PC-9 (cell line): ENCODE measurements at regions not wholly inside any gene's neighbourhood (a gene's known extent, or its start where the extent isn't known, plus 50 kb on each side); places are given as distances from the start of the nearest gene placed in this dataset.

Source experiments
- BruUV-seq: library from RNA; stranded (reverse); fragments of 400-500 nt; replicated peaks from 2 replicates; lab custom pipeline; 2021; lab: Mats Ljungman, UMichigan
- CTCF ChIA-PET: fragments of 300-600 bp; sonication (Branson Sonifier 250); formaldehyde crosslinking; loops from one replicate; lab custom pipeline; 2022; ENCODE audit warnings: antibody characterized with exemption; lab: Charles Lee
- POLR2A ChIA-PET: fragments of 300-600 bp; sonication (Branson Sonifier 250); formaldehyde crosslinking; loops from one replicate; lab custom pipeline; 2022; ENCODE audit warnings: antibody characterized with exemption; ENCODE audit not compliant: unreplicated experiment; lab: Charles Lee
- DNase-seq, 2 experiments: peaks; one replicate each; pipeline versions ENCODE4 v3.0.0 to v3.0.0-alpha.2; 2015 to 2022; ENCODE audit warnings: mixed read lengths in 1 of 2
- H2AFZ ChIP-seq: fragments of 200-600 bp; sonication (generic); 2 replicates; pipeline ENCODE4 v1.8.1; 2017; ENCODE audit warnings: antibody characterized with exemption
- H3F3A ChIP-seq: fragments of 200-600 bp; sonication (generic); 2 replicates; pipeline ENCODE4 v1.8.1; 2017; ENCODE audit warnings: antibody characterized with exemption, mild to moderate bottlenecking, low read depth; ENCODE audit not compliant: insufficient read depth
- H3K27ac ChIP-seq: fragments of 200-600 bp; sonication (generic); 2 replicates; pipeline ENCODE4 v1.6.1; 2016; ENCODE audit warnings: mixed run types
- H3K27me3 ChIP-seq: fragments of 200-600 bp; sonication (generic); 2 replicates; pipeline ENCODE4 v1.6.1; 2016; ENCODE audit warnings: low read depth, mixed run types; ENCODE audit not compliant: insufficient read depth
- H3K36me3 ChIP-seq: fragments of 200-600 bp; sonication (generic); 2 replicates; pipeline ENCODE4 v1.6.1; 2016; ENCODE audit warnings: low read depth, mixed run types
- H3K4me1 ChIP-seq: fragments of 200-600 bp; sonication (generic); replicated peaks from 2 replicates; pipeline ENCODE4 v1.6.1; 2016; ENCODE audit warnings: mixed run types; ENCODE audit not compliant: insufficient read depth
- H3K4me2 ChIP-seq: fragments of 200-600 bp; sonication (generic); 2 replicates; pipeline ENCODE4 v1.6.1; 2017; ENCODE audit warnings: mixed run types
- H3K4me3 ChIP-seq: fragments of 200-600 bp; sonication (generic); 2 replicates; pipeline ENCODE4 v1.6.1; 2016; ENCODE audit warnings: mixed run types
- H3K79me2 ChIP-seq: fragments of 200-600 bp; sonication (generic); 2 replicates; pipeline ENCODE4 v1.6.1; 2017; ENCODE audit warnings: low read depth, mixed run types
- H3K9me2 ChIP-seq: fragments of 200-600 bp; sonication (generic); 2 replicates; pipeline ENCODE4 v1.8.1; 2017; ENCODE audit warnings: mild to moderate bottlenecking; ENCODE audit not compliant: insufficient read depth
- H3K9me3 ChIP-seq: fragments of 200-600 bp; sonication (generic); 2 replicates; pipeline ENCODE4 v1.8.1; 2016; ENCODE audit warnings: low read depth; ENCODE audit not compliant: insufficient read depth
- H4K20me1 ChIP-seq: fragments of 200-600 bp; sonication (generic); 2 replicates; pipeline ENCODE4 v1.8.1; 2017; ENCODE audit not compliant: insufficient read depth
- EZH2 ChIP-seq: fragments of 200-600 bp; sonication (generic); IDR thresholded peaks from 2 replicates; pipeline ENCODE4 v1.8.0; 2017; ENCODE audit warnings: antibody characterized with exemption, low read depth
- intact Hi-C: fragments of 100-400 bp; cut with micrococcal nuclease; formaldehyde crosslinking; loops from one replicate; pipeline ENCODE4 v1.10.0; 2022; ENCODE audit not compliant: unreplicated experiment
- TF ChIP-seq, protein P1 (sequence below): fragments of 200-600 bp; sonication (generic); conservative IDR thresholded peaks from 2 replicates; pipeline ENCODE4 v1.6.1; 2017; ENCODE audit warnings: mixed run types, antibody characterized with exemption, mild to moderate bottlenecking, moderate library complexity

DNA sequence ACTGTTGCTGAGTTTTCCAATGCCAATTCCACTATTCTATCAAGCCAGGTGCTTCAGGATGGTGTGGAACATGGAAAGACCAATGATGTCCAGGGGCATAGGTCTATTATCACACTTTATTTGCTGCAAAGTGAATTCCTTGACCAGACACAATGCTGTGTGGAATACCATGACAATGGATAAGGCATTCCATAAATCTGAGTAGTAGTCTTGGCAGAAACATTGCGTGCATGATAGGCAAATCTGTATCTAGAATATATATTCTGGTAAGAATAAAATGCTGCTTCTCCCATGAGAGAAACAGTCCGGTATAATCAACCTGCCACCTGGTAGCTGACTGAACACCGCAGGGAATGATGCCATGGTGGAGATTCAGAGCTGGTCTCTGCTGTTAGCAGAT is 70.0 kb upstream of the ALDH1A3 start:
- Histone ChIP-seq H3K4me2 (0 out of 2 replicates have a peak overlapping the region, but pooled peaks have one; percentile 22), H3K27me3 (no peaks in the 10 kb centered on the region), H2AFZ (no peak overlapping the region), H3K4me1 (peaks cover 17% of the 10 kb centered on the region), H3F3A (peaks cover 16% of the 10 kb centered on the region; the same call in 1 of the 2 replicates), H3K9me3 (no peaks in the 10 kb centered on the region; the same call in 1 of the 2 replicates), H4K20me1 (no peaks in the 10 kb centered on the region), H3K36me3 (no peaks in the 10 kb centered on the region), H3K27ac (no peak overlapping the region), H3K9me2 (no peaks in the 10 kb centered on the region), H3K79me2 (no peaks in the 10 kb centered on the region), H3K4me3 (no peak overlapping the region)
- no peak for TF ChIP-seq EZH2
- TF ChIP-seq, protein P1, sequence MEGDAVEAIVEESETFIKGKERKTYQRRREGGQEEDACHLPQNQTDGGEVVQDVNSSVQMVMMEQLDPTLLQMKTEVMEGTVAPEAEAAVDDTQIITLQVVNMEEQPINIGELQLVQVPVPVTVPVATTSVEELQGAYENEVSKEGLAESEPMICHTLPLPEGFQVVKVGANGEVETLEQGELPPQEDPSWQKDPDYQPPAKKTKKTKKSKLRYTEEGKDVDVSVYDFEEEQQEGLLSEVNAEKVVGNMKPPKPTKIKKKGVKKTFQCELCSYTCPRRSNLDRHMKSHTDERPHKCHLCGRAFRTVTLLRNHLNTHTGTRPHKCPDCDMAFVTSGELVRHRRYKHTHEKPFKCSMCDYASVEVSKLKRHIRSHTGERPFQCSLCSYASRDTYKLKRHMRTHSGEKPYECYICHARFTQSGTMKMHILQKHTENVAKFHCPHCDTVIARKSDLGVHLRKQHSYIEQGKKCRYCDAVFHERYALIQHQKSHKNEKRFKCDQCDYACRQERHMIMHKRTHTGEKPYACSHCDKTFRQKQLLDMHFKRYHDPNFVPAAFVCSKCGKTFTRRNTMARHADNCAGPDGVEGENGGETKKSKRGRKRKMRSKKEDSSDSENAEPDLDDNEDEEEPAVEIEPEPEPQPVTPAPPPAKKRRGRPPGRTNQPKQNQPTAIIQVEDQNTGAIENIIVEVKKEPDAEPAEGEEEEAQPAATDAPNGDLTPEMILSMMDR = no peak
- POLR2A ChIA-PET = interaction anchor here (0.5 kb wide), 1 partner anchor 64 kb away, joined by 3 read pairs; no protein-coding TSS in a partner anchor
- no TSS peak for BruUV-seq
- intact Hi-C loops = no loop called here
- CTCF ChIA-PET = no interaction called here
- no peak for DNase-seq

DNA sequence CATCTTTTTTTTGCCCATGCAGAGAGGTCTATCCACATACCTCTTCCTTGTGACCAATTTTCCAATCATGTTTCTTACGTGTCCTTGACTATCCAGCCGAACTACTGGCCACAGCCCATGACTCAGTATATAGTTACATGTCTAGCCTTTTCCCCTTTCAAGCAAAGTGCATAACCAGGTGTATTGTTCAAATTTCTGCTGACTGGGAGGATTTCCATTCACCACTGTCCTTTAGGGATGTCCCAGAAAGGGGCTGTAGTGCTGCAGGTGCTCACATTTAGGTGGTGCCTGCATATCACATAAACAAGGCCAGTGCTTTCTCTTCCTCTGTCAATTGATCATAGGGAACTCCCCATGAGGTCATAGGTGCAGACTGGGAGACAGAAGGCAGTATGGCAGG is 69.4 kb upstream of the ALDH1A3 start:
- peaks cover 17% of the 10 kb centered on the region for H3K4me1 ChIP-seq
- CTCF ChIA-PET = no interaction called here

DNA sequence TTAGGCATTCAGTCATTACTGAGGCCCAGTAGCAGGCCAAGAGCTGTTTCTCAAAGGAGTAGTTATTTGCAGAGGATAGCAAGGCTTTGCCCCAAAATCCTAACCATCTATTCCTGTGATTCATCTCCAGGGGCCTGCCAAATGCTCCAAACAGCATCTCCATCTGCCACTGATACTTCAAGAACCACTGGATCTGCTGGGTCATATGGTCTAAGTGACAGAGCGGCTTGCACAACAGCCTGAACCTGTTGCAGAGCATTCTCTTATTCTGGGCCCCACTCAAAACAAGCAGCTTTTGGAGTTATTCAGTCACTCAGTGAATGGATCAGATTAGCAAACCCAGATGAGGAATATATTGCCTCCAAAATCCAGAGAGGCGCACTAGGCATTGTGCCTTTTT is 68.8 kb upstream of the ALDH1A3 start:
- Histone ChIP-seq H3K27ac (no peak overlapping the region), H3K4me3 (no peak overlapping the region), H3K27me3 (no peaks in the 10 kb centered on the region), H3K9me2 (no peaks in the 10 kb centered on the region; the same call in 1 of the 2 replicates), H3K79me2 (no peaks in the 10 kb centered on the region), H3K4me1 (peaks cover 17% of the 10 kb centered on the region), H4K20me1 (no peaks in the 10 kb centered on the region), H2AFZ (no peak overlapping the region), H3K36me3 (no peaks in the 10 kb centered on the region), H3K4me2 (no peak overlapping the region), H3F3A (peaks cover 16% of the 10 kb centered on the region; the same call in 1 of the 2 replicates), H3K9me3 (peaks cover 4% of the 10 kb centered on the region; the same call in 1 of the 2 replicates)
- ChIA-PET POLR2A (no interaction called here), CTCF (no interaction called here)
- no peak for TF ChIP-seq EZH2
- TF ChIP-seq, protein P1 = no peak
- no TSS peak for BruUV-seq
- intact Hi-C loops = no loop called here
- DNase-seq = no peak

More for the DNA sequence above, 69.4 kb upstream of the ALDH1A3 start:
- DNase-seq = no peak
- Histone ChIP-seq H3K27ac (no peak overlapping the region), H3K79me2 (no peaks in the 10 kb centered on the region), H3K27me3 (no peaks in the 10 kb centered on the region), H3K4me3 (no peak overlapping the region), H3K9me2 (no peaks in the 10 kb centered on the region; the same call in 1 of the 2 replicates), H4K20me1 (no peaks in the 10 kb centered on the region), H3K36me3 (no peaks in the 10 kb centered on the region), H3K4me2 (no peak overlapping the region), H3F3A (peaks cover 16% of the 10 kb centered on the region; the same call in 1 of the 2 replicates), H2AFZ (no peak overlapping the region), H3K9me3 (peaks cover 2% of the 10 kb centered on the region; the same call in 1 of the 2 replicates)
- no TSS peak for BruUV-seq
- POLR2A ChIA-PET = interaction anchor here (0.5 kb wide), 1 partner anchor 63 kb away, joined by 3 read pairs; no protein-coding TSS in a partner anchor
- no peak for TF ChIP-seq EZH2
- TF ChIP-seq, protein P1 = no peak
- intact Hi-C loops = no loop called here
